ENCODE measurements at regions not wholly inside any gene's neighbourhood (a gene's known extent, or its start where the extent isn't known, plus 50 kb on each side); places are given as distances from the start of the nearest gene placed in this dataset.

GRCh38 chr4:79661196-79661595, 253.2 kb upstream of the GK2 start:
- TF ChIP-seq CTCF (IDR thresholded peaks at IDR 0.05) = no peak
- TF ChIP-seq POLR2A (IDR thresholded peaks at IDR 0.05; ENCODE audit: low read depth) = no peak

Measured in esophagus muscularis mucosa (tissue), 3 donors.